IMR-90 (cell line): ENCODE measurements at regions not wholly inside any gene's neighbourhood (a gene's known extent, or its start where the extent isn't known, plus 50 kb on each side); places are given as distances from the start of the nearest gene placed in this dataset.

Source experiments
- ATAC-seq: fragments of 200-7000 bp; cut with Tn5 transposase; 2 replicates; pipeline ENCODE4 v1.9.1; 2020; ENCODE audit warnings: low read depth, mild to moderate bottlenecking, moderate library complexity
- BruUV-seq: library from RNA; stranded (reverse); fragments of 400-500 nt; replicated peaks from 2 replicates; lab custom pipeline; 2021; lab: Mats Ljungman, UMichigan
- CTCF ChIA-PET: fragments of 300-600 bp; formaldehyde crosslinking; extraction: SDS; loops from one replicate; lab custom pipeline; 2021; ENCODE audit warnings: antibody characterized with exemption; lab: Yijun Ruan, JAX
- POLR2A ChIA-PET: fragments of 300-600 bp; sonication (Branson Sonifier 250); formaldehyde crosslinking; loops from one replicate; lab custom pipeline; 2022; ENCODE audit warnings: antibody characterized with exemption; ENCODE audit not compliant: unreplicated experiment; lab: Charles Lee
- DNase-seq: peaks from one replicate; pipeline ENCODE4 v3.0.0; 2013
- H2AFZ ChIP-seq: replicated peaks from 2 replicates; pipeline ENCODE3; 2013; ENCODE audit warnings: low read length, mild to moderate bottlenecking; ENCODE audit not compliant: poor library complexity
- H2AK5ac ChIP-seq: 2 replicates; pipeline ENCODE4 v1.6.1; 2013; ENCODE audit warnings: low read depth, low read length, inconsistent platforms
- H2AK9ac ChIP-seq: replicated peaks from 2 replicates; pipeline ENCODE3; 2013; ENCODE audit warnings: mild to moderate bottlenecking, low read depth, low read length, moderate library complexity; ENCODE audit not compliant: poor library complexity
- H2BK120ac ChIP-seq: 2 replicates; pipeline ENCODE4 v1.6.1; 2013; ENCODE audit warnings: low read depth, low read length, inconsistent platforms
- H2BK15ac ChIP-seq: 3 replicates; pipeline ENCODE4 v1.6.1; 2013; ENCODE audit warnings: low read depth, low read length, inconsistent platforms
- H2BK20ac ChIP-seq: 2 replicates; pipeline ENCODE4 v1.6.1; 2013; ENCODE audit warnings: low read depth, mild to moderate bottlenecking, inconsistent platforms, low read length, moderate library complexity
- H2BK5ac ChIP-seq: 2 replicates; pipeline ENCODE4 v1.6.1; 2013; ENCODE audit warnings: mild to moderate bottlenecking, low read depth, low read length, inconsistent platforms; ENCODE audit not compliant: poor library complexity, severe bottlenecking
- H3K14ac ChIP-seq: replicated peaks from 2 replicates; pipeline ENCODE4 v1.6.1; 2013; ENCODE audit warnings: low read depth, low read length, inconsistent platforms
- H3K18ac ChIP-seq: 2 replicates; pipeline ENCODE4 v1.6.1; 2013; ENCODE audit warnings: low read depth, low read length, control low read depth
- H3K23ac ChIP-seq: 2 replicates; pipeline ENCODE4 v1.6.1; 2013; ENCODE audit warnings: low read depth, low read length, inconsistent platforms
- H3K27ac ChIP-seq: 2 replicates; pipeline ENCODE4 v1.5.1; 2013; ENCODE audit warnings: mild to moderate bottlenecking, control low read depth, low read length; ENCODE audit not compliant: insufficient read depth
- H3K27me3 ChIP-seq: 2 replicates; pipeline ENCODE4 v1.6.1; 2013; ENCODE audit warnings: low read length; ENCODE audit not compliant: control insufficient read depth, insufficient read depth
- H3K36me3 ChIP-seq: 2 replicates; pipeline ENCODE4 v1.6.1; 2013; ENCODE audit warnings: low read length, mixed read lengths; ENCODE audit not compliant: control insufficient read depth, insufficient read depth
- H3K4ac ChIP-seq: 2 replicates; pipeline ENCODE4 v1.6.1; 2013; ENCODE audit warnings: low read depth, low read length, inconsistent platforms
- H3K4me1 ChIP-seq: 2 replicates; pipeline ENCODE4 v1.6.1; 2013; ENCODE audit warnings: low read length, mixed read lengths; ENCODE audit not compliant: control insufficient read depth, insufficient read depth
- H3K4me2 ChIP-seq: 2 replicates; pipeline ENCODE4 v1.6.1; 2013; ENCODE audit warnings: low read depth, mild to moderate bottlenecking, control low read depth, low read length, moderate library complexity
- H3K4me3 ChIP-seq: 2 replicates; pipeline ENCODE4 v1.5.1; 2013; ENCODE audit warnings: low read depth, mild to moderate bottlenecking, control low read depth, low read length, moderate library complexity; ENCODE audit not compliant: insufficient read depth
- H3K56ac ChIP-seq: 2 replicates; pipeline ENCODE4 v1.6.1; 2013; ENCODE audit warnings: low read length, inconsistent platforms; ENCODE audit not compliant: insufficient read depth; ENCODE audit errors: extremely low read depth
- H3K79me1 ChIP-seq, 2 experiments: 2 replicates each; pipeline ENCODE4 v1.6.1; 2013; ENCODE audit warnings: low read length in 2 of 2, inconsistent platforms in 1 of 2, low read depth in 1 of 2
- H3K9ac ChIP-seq: 2 replicates; pipeline ENCODE4 v1.6.1; 2013; ENCODE audit warnings: low read depth, low read length, control low read depth
- H3K9me1 ChIP-seq: 2 replicates; pipeline ENCODE4 v1.6.1; 2013; ENCODE audit warnings: low read length, inconsistent platforms; ENCODE audit not compliant: insufficient read depth
- H3K9me3 ChIP-seq: 2 replicates; pipeline ENCODE4 v1.6.1; 2013; ENCODE audit warnings: low read length; ENCODE audit not compliant: control insufficient read depth, insufficient read depth
- H4K20me1 ChIP-seq: 2 replicates; pipeline ENCODE4 v1.6.1; 2013; ENCODE audit warnings: low read length, inconsistent platforms; ENCODE audit not compliant: insufficient read depth
- H4K5ac ChIP-seq: 2 replicates; pipeline ENCODE4 v1.6.1; 2013; ENCODE audit warnings: mild to moderate bottlenecking, low read depth, low read length, control low read depth
- H4K8ac ChIP-seq, 2 experiments: 2 replicates each; pipeline ENCODE4 v1.6.1; 2013; ENCODE audit warnings: low read depth in 2 of 2, low read length in 2 of 2, control low read depth in 1 of 2, inconsistent platforms in 1 of 2
- H4K91ac ChIP-seq: 2 replicates; pipeline ENCODE4 v1.6.1; 2013; ENCODE audit warnings: low read depth, low read length, inconsistent platforms; ENCODE audit not compliant: insufficient read depth
- ELK1 ChIP-seq: fragments of 150-350 bp; IDR thresholded peaks from 2 replicates; pipeline ENCODE4 v1.6.1; 2016; ENCODE audit warnings: low read depth, mild to moderate bottlenecking, low read length, moderate library complexity, borderline replicate concordance
- MAFK ChIP-seq: IDR thresholded peaks from 2 replicates; pipeline ENCODE4 v1.6.1; 2012; ENCODE audit warnings: low read depth, low read length, improper control_type of control experiment
- RCOR1 ChIP-seq: IDR thresholded peaks from 2 replicates; pipeline ENCODE4 v1.6.1; 2012; ENCODE audit warnings: mild to moderate bottlenecking, low read length, improper control_type of control experiment; ENCODE audit not compliant: insufficient replicate concordance
- WGBS, 2 experiments: methylation state at CpG; one replicate each; pipeline versions ENCODE4 v1.1.5 to v1.1.7; 2013; ENCODE audit warnings: missing lambda C conversion rate in 2 of 2; ENCODE audit not compliant: insufficient read length in 1 of 2; ENCODE audit errors: extremely low coverage in 2 of 2; 5-methylcytosine and 5-hydroxymethylcytosine counted together
- dilution Hi-C: fragments of 300-500 bp; cut with HindIII; formaldehyde crosslinking; loops from one replicate; pipeline ENCODE4 v1.14.3; 2018; ENCODE audit warnings: low sequenced_read_pairs; ENCODE audit not compliant: unreplicated experiment
- in situ Hi-C: fragments of 300-500 bp; cut with MboI; formaldehyde crosslinking; loops from 3 replicates; pipeline ENCODE4 v1.14.3; 2019; ENCODE audit warnings: low sequenced_read_pairs, inconsistent platforms, mixed read lengths
- intact Hi-C: fragments of 100-400 bp; cut with micrococcal nuclease; formaldehyde crosslinking; loops from 2 replicates; pipeline ENCODE4 v1.10.0; 2022

GRCh38 chr4:117811731-117812130, 222.6 kb upstream of the NDST3 start:
- Histone ChIP-seq H3K4me1 (peaks cover 5% of the 10 kb centered on the region), H3K4me2 (no peak overlapping the region), H2AK9ac (no peak overlapping the region), H3K4me3 (no peak overlapping the region), H3K23ac (no peak overlapping the region), H4K5ac (no peak overlapping the region), H2AFZ (no peak overlapping the region), H4K20me1 (no peaks in the 10 kb centered on the region), H4K8ac (no peak overlapping the region), H3K79me1 (no peaks in the 10 kb centered on the region), H2BK20ac (no peak overlapping the region), H3K18ac (no peak overlapping the region), H3K56ac (no peak overlapping the region), H3K14ac (no peak overlapping the region), H3K27me3 (no peaks in the 10 kb centered on the region), H4K91ac (no peak overlapping the region), H3K9me1 (no peaks in the 10 kb centered on the region), H2AK5ac (no peak overlapping the region), H3K9ac (no peak overlapping the region), H3K9me3 (no peaks in the 10 kb centered on the region), H2BK15ac (no peak overlapping the region), H3K4ac (no peak overlapping the region), H3K27ac (no peak overlapping the region), H2BK120ac (no peak overlapping the region), H3K36me3 (no peaks in the 10 kb centered on the region), H2BK5ac (no peak overlapping the region)
- dilution Hi-C loops (no loop called here), in situ Hi-C loops (no loop called here), intact Hi-C loops (no loop called here)
- ChIA-PET CTCF (no interaction called here), POLR2A (no interaction called here)
- no CpG with 5 or more reads among the region's 1 CpG for WGBS, 2 experiments
- no peak for ATAC-seq
- TF ChIP-seq ELK1 = no peak
- TF ChIP-seq MAFK = no peak
- no peak for TF ChIP-seq RCOR1
- BruUV-seq = no TSS peak
- no peak for DNase-seq
